ENCODE measurements at regions not wholly inside any gene's neighbourhood (a gene's known extent, or its start where the extent isn't known, plus 50 kb on each side); places are given as distances from the start of the nearest gene placed in this dataset.

GRCh38 chr7:24492576-24492975, 80.7 kb upstream of the PALS2 start:
- TF ChIP-seq CTCF (IDR thresholded peaks at IDR 0.05) (no peak), EP300 (IDR thresholded peaks at IDR 0.05) (no peak)
